SW 1271 (cell line): ENCODE measurements at regions not wholly inside any gene's neighbourhood (a gene's known extent, or its start where the extent isn't known, plus 50 kb on each side); places are given as distances from the start of the nearest gene placed in this dataset.
A peak's percentile ranks its signal among the peaks of the same experiment; 100 is the strongest.
"Not testable (repeated sequence)": the region's sequence is repeated elsewhere in the genome, so short reads cannot be mapped to it uniquely, and the experiment has no call there.

Experiments
- DNase-seq, 2 experiments: peaks; one replicate each; lab custom pipeline; 2025; lab: John Stamatoyannopoulos, UW

DNA sequence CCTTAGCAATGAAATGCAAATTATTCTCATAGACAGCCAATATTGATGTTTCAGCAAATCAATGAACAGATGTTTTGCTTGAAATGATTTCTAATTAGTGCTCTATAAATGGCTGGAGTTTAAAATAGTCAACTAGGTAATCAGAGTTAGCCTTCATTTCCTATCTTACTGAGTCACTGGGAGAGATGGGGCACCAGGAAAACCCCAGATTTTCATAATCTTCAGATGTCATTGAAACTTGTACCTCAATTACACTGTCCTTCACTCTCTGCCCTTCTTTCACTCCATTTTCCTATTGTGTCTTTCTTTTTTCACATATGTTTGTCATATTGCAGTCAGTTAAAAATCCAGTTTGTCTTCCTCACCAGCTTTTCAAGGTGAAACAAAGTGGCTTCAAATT lies 92.7 kb downstream of the C12orf75 start:
- no peak for DNase-seq

DNA sequence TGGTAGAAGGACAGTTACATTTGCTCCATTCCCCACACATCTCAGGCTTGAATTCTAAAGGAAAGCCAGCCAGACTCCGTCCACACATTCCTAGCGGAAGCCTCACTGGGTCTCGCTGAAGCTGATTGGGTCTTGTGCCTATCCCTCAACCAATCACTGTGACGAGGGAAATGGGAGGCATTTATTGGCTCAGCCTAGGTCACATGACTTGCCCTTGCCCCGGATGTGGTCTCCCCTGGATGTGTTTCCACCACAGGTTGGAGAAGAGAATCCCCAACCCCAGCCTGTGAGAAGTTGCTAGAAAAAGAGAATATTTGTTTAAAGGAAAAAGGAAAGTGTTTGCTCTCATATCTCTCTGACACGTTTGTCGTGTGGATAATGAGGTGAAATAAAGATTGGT lies 93.4 kb downstream of the C12orf75 start:
- DNase-seq: no peak

DNA sequence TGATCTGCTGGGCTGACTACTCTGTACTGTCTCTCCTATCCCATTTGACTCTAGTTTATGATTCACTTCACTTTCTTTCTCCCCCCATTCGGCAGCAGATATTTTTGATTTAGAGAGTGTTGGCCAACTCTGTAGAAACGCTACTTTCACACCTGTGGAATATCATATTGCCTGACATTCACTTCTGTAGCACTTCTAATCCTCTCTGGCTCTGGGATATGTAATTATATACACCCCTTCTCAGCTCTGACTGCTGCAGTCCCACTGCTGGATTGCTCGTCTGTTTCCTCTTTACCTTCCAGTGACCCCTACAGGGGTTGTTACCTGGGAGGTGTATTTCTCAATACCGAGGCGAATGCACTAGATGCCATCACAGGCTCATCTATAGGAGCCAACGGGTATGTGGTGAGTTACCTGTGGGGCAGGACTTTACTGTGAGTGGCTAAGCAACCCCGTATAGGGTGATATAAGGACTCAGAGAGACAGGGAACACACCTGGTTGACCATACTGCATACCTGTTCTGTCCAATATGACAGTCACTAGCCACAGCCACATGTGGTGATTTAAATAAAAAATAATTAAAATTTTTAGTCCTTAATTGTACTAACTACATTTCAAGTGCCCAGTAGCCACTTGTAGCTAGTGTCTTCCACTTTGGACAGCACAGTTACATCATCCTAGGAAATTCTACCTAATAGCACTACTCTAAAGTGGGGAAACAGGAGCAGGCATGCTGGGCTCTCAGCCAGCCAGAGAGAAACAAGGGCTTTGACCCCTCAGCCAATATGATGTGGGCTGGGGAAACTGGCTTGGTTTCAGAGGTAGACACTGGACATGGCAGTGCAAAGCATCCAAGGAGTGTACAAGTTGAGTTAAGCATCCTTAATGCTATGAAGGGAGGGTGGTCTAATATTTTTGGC lies 95.0 kb downstream of the C12orf75 start:
- DNase-seq: no peak

DNA sequence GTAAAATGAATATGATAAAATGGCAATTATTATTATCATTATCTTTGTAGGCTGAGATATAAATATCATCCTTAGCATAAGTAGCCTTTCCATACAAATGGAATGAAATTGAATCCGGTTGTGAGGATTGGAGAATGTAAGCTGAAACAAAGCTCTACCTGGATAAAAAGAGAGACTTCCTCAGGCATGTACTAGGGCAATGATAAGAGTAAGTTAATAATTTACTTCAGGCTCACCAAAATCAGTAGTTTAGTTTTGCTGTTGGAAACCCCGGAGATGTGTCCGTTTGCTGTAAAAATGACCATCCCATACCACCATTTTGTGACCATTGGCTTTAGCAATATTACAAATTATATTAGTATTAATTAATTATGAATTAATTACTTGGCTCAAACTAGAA lies 96.3 kb downstream of the C12orf75 start:
- DNase-seq: no peak

DNA sequence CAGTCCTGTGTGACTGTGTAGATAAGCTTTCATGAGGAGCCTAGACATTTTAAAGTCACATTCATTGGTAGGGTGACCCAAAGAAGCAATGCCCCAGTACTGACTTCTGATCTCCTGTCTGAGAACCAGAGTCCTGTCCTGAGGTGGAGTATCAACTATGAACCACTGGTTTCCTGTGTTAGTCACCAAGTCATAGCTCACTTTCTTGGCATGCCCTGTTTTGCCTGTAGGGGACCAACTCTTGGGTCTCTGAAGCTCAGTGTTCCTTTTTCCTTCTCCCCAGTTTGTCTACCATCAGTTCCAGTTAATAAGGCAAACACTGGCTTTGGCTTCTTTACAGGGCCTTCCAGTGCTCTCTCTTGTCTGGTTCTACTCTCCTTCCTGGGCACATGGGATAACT lies 97.4 kb downstream of the C12orf75 start:
- DNase-seq: peak in 1 of 2 experiments; percentile 2

DNA sequence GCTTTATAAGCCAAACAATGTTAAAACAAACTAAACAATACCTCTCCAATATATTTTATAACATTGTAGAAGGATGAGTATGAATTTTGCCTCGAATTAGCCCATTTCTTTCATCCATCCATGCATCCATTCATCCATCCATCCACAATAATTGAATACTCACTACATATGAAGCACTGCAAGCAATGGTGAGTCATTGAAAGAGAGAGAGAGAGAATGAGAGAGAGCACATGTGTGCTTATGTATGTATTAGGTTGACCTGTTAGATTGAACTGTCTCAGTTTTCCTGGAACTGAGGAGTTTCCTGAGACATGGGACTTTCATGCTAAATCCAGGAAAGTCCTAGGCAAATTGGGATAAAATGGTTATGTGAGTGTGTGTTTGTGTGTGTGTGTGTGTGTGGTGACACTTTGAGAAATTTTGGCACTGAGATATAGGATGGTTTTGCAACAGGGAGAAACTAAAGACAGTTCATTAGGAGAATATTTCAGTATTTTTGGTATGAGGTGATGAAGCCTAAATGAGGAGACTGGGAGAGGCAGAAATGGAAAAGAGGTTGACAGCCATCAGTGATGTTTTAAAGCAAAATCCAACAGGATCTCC lies 98.4 kb downstream of the C12orf75 start:
- DNase-seq: no peak

DNA sequence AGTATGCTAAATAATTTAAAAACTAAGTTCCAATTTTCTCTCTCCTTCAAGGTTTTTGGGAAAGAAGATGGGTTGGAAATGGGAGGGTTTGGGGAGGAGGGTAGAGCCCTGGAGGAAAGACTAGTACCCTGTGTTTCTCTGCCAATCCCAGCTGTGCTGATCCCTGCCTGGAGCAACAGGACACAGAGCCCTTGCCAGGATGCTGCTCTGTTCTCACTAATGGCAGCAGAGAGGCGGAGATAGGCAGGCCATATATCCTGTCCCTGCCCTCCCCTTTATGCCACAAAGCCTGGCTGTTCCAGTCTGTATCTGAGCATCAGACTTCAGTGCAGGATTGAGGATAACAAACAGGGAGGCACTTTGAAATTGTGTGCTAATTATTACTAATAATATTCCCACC lies 99.0 kb downstream of the C12orf75 start:
- DNase-seq: no peak

DNA sequence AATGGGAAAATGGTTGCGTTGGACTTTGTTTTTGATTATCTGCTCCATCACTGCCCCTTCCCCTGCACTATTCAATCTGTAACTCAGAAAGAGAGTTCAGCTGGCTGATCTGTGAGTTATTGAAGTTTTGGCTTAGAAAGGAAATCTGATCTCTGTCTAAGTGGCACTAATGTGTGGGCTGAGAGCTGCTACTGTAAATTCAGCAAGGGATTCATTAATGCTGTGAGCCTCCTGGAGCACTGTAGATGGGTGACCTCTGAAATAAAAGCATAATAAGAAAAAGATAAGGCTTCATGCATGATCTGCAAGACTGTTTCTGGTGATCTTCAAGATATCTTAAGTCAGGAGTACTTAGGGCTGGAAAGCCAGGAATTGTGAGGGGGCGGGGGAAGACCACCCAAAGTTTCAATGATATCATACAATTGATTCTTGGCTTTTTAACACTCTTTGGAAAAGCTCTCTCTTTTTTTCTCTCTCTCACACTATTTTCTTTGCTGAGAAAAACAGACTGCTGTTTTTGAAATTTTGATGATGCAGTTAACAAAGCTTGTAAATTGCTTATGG lies 101.1 kb downstream of the C12orf75 start:
- DNase-seq: no peak

DNA sequence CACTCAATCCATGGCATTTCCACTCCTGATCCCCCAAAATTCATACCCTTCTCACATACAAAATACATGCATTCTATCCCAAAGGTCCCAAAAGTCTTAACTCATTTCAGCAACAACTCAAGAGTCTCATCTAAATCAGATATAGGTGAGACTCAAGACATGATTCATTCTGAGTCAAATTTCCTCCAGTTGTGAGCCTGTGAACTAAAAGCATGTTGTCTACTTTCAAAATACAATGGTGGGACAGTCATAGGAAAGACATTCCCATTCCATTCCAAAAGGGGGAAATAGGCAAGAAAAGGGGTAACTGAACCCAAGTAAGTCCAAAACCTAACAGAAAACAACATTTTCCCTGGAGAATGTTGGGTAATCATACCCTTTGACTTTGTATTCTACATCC lies 103.3 kb downstream of the C12orf75 start:
- no peak for DNase-seq

DNA sequence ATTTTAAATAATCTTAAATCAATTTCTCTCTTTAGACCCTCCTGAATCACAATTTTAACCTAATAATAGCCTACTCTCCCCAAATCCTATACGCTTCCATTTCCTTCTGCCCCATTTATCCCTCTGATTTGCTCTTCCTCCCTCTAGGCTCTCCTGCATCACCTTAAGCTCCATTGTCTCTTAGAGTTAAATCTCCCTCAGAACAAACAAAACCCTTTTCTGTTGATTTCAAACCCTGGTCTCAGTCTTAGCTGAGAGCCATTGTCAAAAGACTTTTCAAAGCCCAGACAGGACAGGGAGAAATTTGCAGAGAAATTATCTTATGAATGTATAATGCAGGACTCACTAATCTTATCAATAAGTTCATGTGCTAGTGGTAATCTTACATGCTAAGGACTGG lies 106.1 kb downstream of the C12orf75 start:
- DNase-seq: no peak

DNA sequence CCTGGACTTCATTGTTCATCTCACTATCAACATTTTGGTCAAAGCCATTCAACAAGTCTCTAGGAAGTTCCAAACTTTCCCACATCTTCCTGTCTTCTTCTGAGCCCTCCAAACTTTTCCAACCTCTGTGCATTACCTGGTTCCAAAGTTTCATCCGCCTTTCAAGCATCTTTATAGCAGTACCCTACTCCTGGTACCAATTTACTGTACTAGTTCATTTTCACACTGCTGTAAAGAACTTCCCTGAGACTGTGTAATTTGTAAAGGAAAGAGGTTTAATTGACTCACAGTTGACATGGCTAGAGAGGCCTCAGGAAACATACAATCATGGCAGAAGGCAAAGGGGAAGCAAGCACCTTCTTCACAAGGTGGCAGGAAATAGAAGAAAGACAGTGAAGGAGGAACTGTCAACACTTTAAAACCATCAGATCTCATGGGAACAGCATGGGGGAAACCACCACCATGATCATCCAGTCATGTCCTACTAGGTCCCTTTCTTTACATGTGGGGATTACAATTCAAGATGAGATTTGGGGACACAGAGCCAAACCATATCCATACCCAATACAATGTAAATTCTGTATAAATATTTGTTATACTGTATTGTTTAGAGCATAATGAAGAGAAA lies 109.7 kb downstream of the C12orf75 start:
- DNase-seq: no peak

DNA sequence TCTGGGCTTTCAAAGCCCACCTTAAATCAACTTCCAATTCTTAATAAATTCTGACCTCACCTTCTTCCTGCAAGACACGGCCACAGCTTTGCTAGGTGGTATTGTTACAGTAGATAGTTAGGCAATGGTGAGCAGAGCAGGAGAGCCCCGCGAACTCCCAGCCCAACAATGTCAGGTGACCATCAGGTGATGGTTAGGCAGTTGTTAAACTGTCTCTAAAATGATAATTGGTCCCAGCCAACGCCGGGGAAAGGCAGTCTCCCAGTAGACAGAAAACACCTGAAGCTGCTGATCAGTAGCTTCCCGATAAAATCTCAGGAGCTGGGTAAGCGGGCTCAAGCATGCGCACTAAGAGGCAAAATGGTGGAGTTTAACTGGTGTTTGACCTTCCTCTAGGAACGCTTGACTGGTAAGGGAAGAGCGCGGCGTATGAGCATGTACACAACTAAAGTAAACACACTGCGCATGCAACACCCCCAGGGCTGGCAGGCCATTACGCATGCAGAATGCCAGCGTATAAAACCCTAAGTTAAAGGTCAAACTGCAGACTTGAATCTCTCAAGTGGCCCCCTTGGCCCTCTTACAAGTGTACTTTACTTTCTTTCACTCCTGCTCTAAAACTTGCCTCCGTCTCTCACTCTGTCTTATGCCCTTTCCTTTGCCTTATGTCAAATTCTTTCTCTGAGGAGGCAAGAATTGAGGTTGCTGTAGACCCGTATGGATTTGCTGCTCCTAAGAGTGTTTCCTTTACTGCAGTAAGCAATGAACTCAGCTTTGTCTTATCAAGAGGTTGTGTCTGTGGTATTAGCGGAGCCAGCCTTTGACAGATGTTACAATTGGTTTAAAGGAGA lies 113.5 kb downstream of the C12orf75 start:
- no peak for DNase-seq

DNA sequence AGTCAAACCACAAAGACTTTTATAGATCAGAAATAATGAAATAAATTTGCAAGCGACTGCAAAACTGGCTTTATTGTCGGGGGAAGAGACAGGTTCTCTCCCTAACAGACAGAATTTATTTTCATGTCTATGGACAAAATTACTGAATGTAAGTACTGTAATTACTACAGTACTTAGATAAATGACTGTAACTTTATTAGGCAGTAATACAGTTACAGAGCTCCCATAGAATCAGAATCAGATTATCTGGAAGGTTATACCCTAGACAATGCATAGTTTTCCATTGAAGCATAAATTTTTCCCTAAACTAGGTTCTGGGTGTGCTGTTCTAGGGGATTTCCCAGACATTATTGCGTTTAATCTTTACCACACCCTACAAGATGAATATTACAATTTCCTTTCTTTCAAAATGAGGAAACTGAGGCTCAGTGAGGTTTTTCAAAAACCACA lies 114.2 kb downstream of the C12orf75 start:
- no peak for DNase-seq

DNA sequence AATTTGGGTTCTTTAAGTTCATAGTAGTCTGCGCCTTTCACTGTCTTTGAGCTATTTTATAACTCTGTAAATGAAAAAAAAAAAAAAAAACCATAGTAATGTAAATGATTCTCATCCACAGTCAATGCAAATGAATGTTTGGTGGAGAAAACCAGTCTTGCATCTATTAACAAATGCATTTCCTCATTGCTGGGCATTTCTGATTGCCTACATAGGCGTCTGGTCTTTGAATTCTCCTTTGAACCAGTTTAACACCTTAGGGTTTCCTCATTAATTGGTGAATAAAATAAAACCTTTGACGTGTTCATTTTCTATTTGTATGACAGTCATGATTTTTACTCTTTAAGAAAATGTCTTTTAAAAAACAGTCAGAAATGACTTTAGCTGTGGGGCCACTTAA lies 114.8 kb downstream of the C12orf75 start:
- DNase-seq: no peak

DNA sequence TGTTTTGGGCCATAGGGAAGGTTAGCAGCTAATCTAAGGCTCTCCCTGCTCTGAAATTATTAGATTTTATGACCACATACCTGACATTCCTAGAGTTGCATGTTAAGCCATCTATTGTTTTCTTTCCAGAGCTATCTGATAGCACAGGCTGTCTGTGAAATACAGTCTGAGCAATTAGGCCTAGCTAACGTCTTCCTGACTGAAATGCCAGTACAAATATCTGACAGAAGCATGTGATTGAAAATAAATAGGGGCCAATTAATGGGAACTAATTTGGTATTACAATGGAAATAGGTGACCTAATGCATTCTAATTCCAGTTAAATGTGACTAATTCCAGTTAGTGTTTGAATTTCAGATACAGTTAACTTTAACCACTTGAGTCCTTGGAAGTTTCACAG lies 115.2 kb downstream of the C12orf75 start:
- DNase-seq: peak in 1 of 2 experiments; percentile 1

DNA sequence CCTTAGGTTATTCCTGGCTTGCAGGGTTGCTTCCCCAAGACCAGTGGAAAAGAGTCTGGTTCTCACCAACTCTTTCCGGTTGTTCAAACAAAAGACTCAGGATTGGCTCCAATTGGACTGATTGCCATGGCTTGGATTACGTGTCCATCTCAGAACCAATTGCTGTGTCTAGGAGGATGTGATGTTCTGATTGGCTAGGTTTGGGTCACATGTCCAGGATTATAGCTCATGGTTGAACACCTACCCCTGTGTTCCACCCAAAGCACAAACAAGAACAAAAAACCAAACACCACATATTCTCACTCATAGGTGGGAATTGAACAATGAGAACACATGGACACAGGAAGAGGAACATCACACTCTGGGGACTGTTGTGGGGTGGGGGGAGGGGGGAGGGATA lies 116.0 kb downstream of the C12orf75 start:
- not testable (repeated sequence) for DNase-seq

DNA sequence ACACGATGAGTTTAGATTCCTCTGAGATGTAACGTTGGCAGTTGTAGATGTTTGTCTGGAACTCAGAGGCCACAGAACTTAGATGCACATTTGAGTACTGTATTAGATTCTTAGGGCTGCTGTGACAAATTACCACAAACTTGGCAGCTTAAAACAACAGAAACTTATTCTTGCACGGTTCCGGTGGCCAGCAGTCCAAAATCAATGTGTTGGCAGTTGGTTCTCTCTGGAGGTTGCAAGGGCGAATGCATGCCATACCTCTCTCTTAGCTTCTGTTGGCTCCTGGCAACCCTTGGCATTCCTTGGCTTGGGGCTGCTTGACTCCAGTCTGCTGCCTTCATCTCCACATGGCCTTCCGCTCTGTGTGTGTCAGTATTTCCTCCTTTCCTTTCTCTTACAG lies 118.9 kb downstream of the C12orf75 start:
- no peak for DNase-seq

DNA sequence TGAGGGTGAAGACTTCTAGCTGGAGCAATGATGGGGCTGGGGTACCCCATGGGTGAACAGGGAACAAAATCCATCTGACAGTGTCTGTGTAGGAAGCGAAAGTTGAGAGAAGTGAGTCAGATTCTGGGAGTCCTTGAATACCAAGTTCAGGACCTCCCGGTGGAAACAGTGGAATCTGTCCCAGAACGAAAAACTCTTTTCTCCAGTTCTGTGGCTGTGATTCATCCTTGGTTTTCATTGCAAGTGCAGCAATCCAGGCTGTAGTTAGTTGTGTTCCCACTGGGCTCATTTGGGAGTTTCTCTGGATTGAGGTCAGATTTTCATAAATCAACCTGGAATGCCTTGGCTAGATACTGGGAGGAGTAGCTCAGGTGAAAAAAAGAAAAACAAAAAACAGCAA lies 120.7 kb downstream of the C12orf75 start:
- DNase-seq: no peak

DNA sequence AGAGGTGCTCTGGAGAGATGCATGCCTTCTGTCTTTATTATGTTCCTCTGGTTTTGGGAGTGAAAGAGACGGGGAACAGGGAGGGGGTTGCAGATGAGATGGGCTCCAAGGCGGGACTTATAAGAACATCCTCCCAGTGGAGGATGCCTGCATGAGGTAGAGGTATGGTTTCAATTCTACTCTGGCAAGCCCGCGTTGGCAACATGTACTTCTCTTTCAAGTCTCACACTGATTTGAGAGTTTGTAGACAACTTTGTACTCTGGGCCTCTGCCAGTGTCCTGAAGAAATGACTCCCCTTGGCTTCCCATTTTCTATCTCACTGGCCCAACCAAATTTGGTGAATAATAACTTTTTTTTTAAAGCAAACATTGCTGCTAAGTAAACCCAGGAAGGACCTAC lies 121.3 kb downstream of the C12orf75 start:
- DNase-seq: no peak

DNA sequence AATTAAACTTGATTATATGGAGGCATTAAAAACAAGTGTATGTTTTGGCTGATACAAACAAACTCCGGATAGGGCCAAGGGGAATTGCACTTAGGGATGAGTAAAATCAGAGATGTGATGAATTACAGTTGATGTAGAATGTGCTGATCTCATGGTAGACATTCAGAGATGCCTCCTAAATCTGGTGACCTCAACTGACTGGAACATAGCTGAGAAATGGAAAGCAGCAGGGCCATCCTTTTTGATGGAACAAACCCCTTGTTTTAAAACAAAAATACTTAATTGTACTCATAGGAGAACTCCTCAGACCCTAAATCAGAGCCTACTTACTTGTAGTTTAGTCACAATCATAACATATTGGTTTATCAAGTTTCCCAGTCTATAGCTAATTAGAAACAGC lies 122.8 kb downstream of the C12orf75 start:
- no peak for DNase-seq

DNA sequence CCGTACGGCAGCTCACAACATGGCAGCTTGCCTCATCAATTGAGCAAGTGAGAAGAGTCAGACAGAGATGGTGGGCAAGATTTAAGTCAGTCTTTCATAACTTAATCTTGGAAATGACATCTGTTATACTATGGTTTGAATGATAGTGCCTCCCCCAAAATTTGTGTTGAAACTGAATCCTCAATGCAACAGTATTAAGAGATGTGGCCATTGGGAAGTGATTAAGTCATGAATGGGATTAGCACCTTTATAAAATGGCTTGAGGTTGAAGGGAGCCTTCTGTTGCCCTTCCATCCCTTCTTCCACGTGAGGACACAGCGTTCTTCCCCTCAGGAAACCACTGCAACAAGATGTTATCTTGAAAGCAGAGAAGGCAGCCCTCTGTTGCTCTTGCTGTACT lies 124.2 kb downstream of the C12orf75 start:
- DNase-seq: no peak

DNA sequence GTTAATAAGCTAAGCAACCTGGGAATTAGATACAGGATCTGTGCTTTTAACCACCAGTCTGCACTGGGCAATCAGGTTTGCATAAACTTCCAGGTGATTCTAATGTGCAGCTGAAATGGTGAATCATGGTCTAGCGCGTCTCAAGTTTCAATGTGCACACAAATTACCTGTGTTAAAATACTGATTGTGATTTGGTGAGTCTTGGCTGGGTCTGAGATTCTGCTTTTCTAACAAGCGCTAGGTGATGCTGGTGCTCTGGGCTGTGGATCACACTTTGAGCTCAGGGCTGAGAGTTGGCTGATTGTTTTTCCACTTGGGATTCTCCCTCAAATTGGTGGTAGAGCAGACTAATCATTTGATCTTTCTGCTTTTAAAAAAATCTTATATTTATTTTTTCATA lies 124.8 kb downstream of the C12orf75 start:
- no peak for DNase-seq
